CD14-positive monocyte (primary cell): ENCODE measurements at regions not wholly inside any gene's neighbourhood (a gene's known extent, or its start where the extent isn't known, plus 50 kb on each side); places are given as distances from the start of the nearest gene placed in this dataset.

Source experiments
- DNase-seq, 3 donors: peaks; one replicate each; pipeline ENCODE4 v3.0.0-alpha.2; 2011 to 2022
- H2AFZ ChIP-seq: 2 replicates; pipeline ENCODE4 v1.6.0; 2012; ENCODE audit warnings: mild to moderate bottlenecking, low read depth, low read length, inconsistent platforms; ENCODE audit not compliant: insufficient read depth, poor library complexity, severe bottlenecking
- H3K27ac ChIP-seq, 2 donors: 1 replicate in 1 of 2; 2 replicates in 1 of 2; pipeline ENCODE4 v1.5.1; 2012 to 2013; ENCODE audit warnings: low read length in 2 of 2, control low read depth in 1 of 2, inconsistent platforms in 1 of 2, low read depth in 1 of 2, mild to moderate bottlenecking in 1 of 2
- H3K27me3 ChIP-seq, 2 donors: one replicate each; pipeline versions ENCODE4 v1.6.0 to v1.6.1; 2011 to 2013; ENCODE audit warnings: low read length in 2 of 2; ENCODE audit not compliant: control insufficient read depth in 2 of 2, insufficient read depth in 2 of 2
- H3K36me3 ChIP-seq, 2 donors: replicated peaks in 1 of 2; 1 replicate in 1 of 2; 2 replicates in 1 of 2; pipeline versions ENCODE4 v1.5.1 to v1.6.1; 2012 to 2013; ENCODE audit warnings: low read length in 2 of 2, control low read depth in 1 of 2, inconsistent platforms in 1 of 2, mild to moderate bottlenecking in 1 of 2; ENCODE audit not compliant: insufficient read depth in 2 of 2, control insufficient read depth in 1 of 2
- H3K4me1 ChIP-seq, 2 donors: 1 replicate in 1 of 2; 2 replicates in 1 of 2; pipeline versions ENCODE4 v1.5.1 to v1.6.1; 2012 to 2013; ENCODE audit warnings: low read length in 2 of 2, control low read depth in 1 of 2, inconsistent platforms in 1 of 2, mild to moderate bottlenecking in 1 of 2, moderate library complexity in 1 of 2; ENCODE audit not compliant: insufficient read depth in 2 of 2, control insufficient read depth in 1 of 2
- H3K4me2 ChIP-seq: replicated peaks from 2 replicates; pipeline ENCODE3; 2012; ENCODE audit warnings: low read length, moderate library complexity, mild to moderate bottlenecking; ENCODE audit not compliant: poor library complexity, severe bottlenecking; ENCODE audit errors: extremely low read depth
- H3K4me3 ChIP-seq, 3 experiments: fragments of 200-600 bp in 1 of 3; sonication (generic) in 1 of 3; replicated peaks in 1 of 3; 1 replicate in 2 of 3; 2 replicates in 1 of 3; pipeline ENCODE4 v1.5.1; 2011 to 2013; ENCODE audit warnings: low read length in 3 of 3, mild to moderate bottlenecking in 3 of 3, control low read depth in 2 of 3, low read depth in 2 of 3, inconsistent platforms in 1 of 3, moderate library complexity in 1 of 3
- H3K79me2 ChIP-seq: 2 replicates; pipeline ENCODE4 v1.6.0; 2012; ENCODE audit warnings: mild to moderate bottlenecking, control low read depth, inconsistent platforms, low read length, moderate library complexity; ENCODE audit not compliant: insufficient read depth
- H3K9ac ChIP-seq: 2 replicates; pipeline ENCODE4 v1.6.0; 2017; ENCODE audit warnings: low read length, mild to moderate bottlenecking; ENCODE audit not compliant: insufficient read depth, poor library complexity, severe bottlenecking
- H3K9me3 ChIP-seq, 2 donors: replicated peaks in 1 of 2; 1 replicate in 1 of 2; 2 replicates in 1 of 2; pipeline versions ENCODE4 v1.5.1 to v1.6.1; 2012 to 2013; ENCODE audit warnings: low read length in 2 of 2, control low read depth in 1 of 2; ENCODE audit not compliant: control insufficient read depth in 1 of 2, insufficient read depth in 1 of 2
- H4K20me1 ChIP-seq: 2 replicates; pipeline ENCODE4 v1.6.0; 2012; ENCODE audit warnings: mild to moderate bottlenecking, low read length, control low read depth, moderate library complexity; ENCODE audit not compliant: insufficient read depth
- H3K27ac Mint-ChIP-seq, 7 donors: one replicate each; pipeline ENCODE4 v1.8.0; 2020; ENCODE audit warnings: mild to moderate bottlenecking in 7 of 7, mixed read lengths in 7 of 7, moderate library complexity in 6 of 7, inconsistent platforms in 2 of 7
- H3K27me3 Mint-ChIP-seq, 3 donors: one replicate each; pipeline ENCODE4 v1.8.0; 2021 to 2022; ENCODE audit warnings: low read depth in 3 of 3, mild to moderate bottlenecking in 3 of 3, mixed read lengths in 3 of 3, moderate library complexity in 3 of 3, inconsistent platforms in 1 of 3
- H3K36me3 Mint-ChIP-seq, 2 donors: one replicate each; pipeline ENCODE4 v1.8.0; 2020; ENCODE audit warnings: mixed read lengths in 2 of 2, inconsistent platforms in 1 of 2, mild to moderate bottlenecking in 1 of 2
- H3K4me1 Mint-ChIP-seq: one replicate; pipeline ENCODE4 v1.8.0; 2020; ENCODE audit warnings: mild to moderate bottlenecking, mixed read lengths
- H3K4me3 Mint-ChIP-seq, 2 donors: one replicate each; pipeline ENCODE4 v1.8.0; 2020; ENCODE audit warnings: mild to moderate bottlenecking in 2 of 2, mixed read lengths in 2 of 2, moderate library complexity in 1 of 2
- H3K9me3 Mint-ChIP-seq, 7 donors: one replicate each; pipeline ENCODE4 v1.8.0; 2020 to 2022; ENCODE audit warnings: mixed read lengths in 7 of 7, mild to moderate bottlenecking in 6 of 7, moderate library complexity in 6 of 7, inconsistent platforms in 2 of 7
- CTCF ChIP-seq: fragments of 200-600 bp; IDR thresholded peaks from one replicate; pipeline ENCODE4 v1.8.0; 2022; ENCODE audit warnings: antibody characterized with exemption, mild to moderate bottlenecking
- WGBS: methylation state at CpG from one replicate; pipeline ENCODE4 v1.1.5; 2013; ENCODE audit warnings: missing lambda C conversion rate; ENCODE audit not compliant: insufficient coverage; 5-methylcytosine and 5-hydroxymethylcytosine counted together
- intact Hi-C, 2 donors: fragments of 100-400 bp; cut with micrococcal nuclease; formaldehyde crosslinking; loops; one replicate each; pipeline versions ENCODE4 v1.15.0 to v1.15.1; 2023

DNA sequence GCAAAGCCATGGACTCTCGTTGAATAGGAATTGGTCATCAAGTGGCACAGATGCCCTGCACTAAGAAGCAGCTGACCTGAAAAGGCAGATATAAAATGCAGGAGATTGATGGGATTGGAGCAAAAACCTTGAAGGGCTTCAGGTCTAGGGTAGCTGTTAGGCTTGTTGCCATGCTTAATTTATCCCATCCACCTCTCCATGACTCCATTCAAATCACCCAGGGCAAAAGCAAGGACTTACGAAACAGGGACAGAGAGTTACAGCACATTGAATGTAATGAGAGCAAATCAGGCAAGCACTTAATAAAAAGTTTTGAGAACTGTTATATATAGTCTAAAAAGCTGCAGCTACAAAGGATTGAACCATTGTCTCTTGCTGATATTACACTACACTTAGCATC lies 298.2 kb upstream of the ESRRG start:
- whole genome bisulfite sequencing = no CpG with 5 or more reads among the region's 2 CpGs
- Histone ChIP-seq H3K9me3 (no peaks in the 10 kb centered on the region), H4K20me1 (no peaks in the 10 kb centered on the region), H3K9ac (no peak overlapping the region), H3K36me3 (no peaks in the 10 kb centered on the region), H2AFZ (no peak overlapping the region), H3K4me1 (no peaks in the 10 kb centered on the region), H3K79me2 (no peaks in the 10 kb centered on the region), H3K4me3 (no peak overlapping the region), H3K27me3 (no peaks in the 10 kb centered on the region), H3K4me2 (no peak overlapping the region), H3K27ac (no peak overlapping the region)
- Mint-ChIP-seq H3K4me3 (no peak overlapping the region), H3K4me1 (no peaks in the 10 kb centered on the region), H3K27ac (no peak overlapping the region), H3K9me3 (peaks cover 0 to 2% (median 0%) of the 10 kb centered on the region in 7 donors), H3K36me3 (no peaks in the 10 kb centered on the region), H3K27me3 (peaks cover 0 to 3% (median 0%) of the 10 kb centered on the region in 3 donors)
- no peak for DNase-seq
- intact Hi-C loops = no loop called here
- no peak for TF ChIP-seq CTCF

- H3K4me1 Mint-ChIP-seq = no peaks in the 10 kb centered on the region
- no peak overlapping the region for H3K4me3 Mint-ChIP-seq
- H2AFZ ChIP-seq = no peak overlapping the region
- intact Hi-C loops = no loop called here
- H3K4me2 ChIP-seq = no peak overlapping the region
- TF ChIP-seq CTCF = no peak
- no peaks in the 10 kb centered on the region for H3K36me3 Mint-ChIP-seq
- DNase-seq = no peak
- H3K4me1 ChIP-seq = no peaks in the 10 kb centered on the region
- no peaks in the 10 kb centered on the region for H3K27me3 ChIP-seq
- H3K27me3 Mint-ChIP-seq = peaks cover 0 to 3% (median 0%) of the 10 kb centered on the region in 3 donors
- no peaks in the 10 kb centered on the region for H3K9me3 ChIP-seq
- H3K79me2 ChIP-seq = no peaks in the 10 kb centered on the region
- H3K4me3 ChIP-seq = no peak overlapping the region
- H3K9ac ChIP-seq = no peak overlapping the region
- no peak overlapping the region for H3K27ac ChIP-seq
- WGBS = no CpG with 5 or more reads among the region's 2 CpGs
- H3K36me3 ChIP-seq = no peaks in the 10 kb centered on the region
- no peak overlapping the region for H3K27ac Mint-ChIP-seq
- H3K9me3 Mint-ChIP-seq = peaks cover 0 to 2% (median 0%) of the 10 kb centered on the region in 7 donors
- H4K20me1 ChIP-seq = no peaks in the 10 kb centered on the region
Measured at GRCh38 chr1:217019475-217019874, 296.2 kb upstream of the ESRRG start.
